NCI-H2081 (cell line): ENCODE measurements at regions not wholly inside any gene's neighbourhood (a gene's known extent, or its start where the extent isn't known, plus 50 kb on each side); places are given as distances from the start of the nearest gene placed in this dataset.
A peak's percentile ranks its signal among the peaks of the same experiment; 100 is the strongest.
"Not testable (repeated sequence)": the region's sequence is repeated elsewhere in the genome, so short reads cannot be mapped to it uniquely, and the experiment has no call there.

Experiments
- DNase-seq, 2 experiments: peaks; one replicate each; lab custom pipeline; 2025; lab: John Stamatoyannopoulos, UW

- no peak for DNase-seq
Measured at GRCh38 chr4:83921124-83921523, 385.2 kb downstream of the GPAT3 start.

- DNase-seq = no peak
Measured at GRCh38 chr4:83920375-83920774, 384.5 kb downstream of the GPAT3 start.

GRCh38 chr4:83917572-83917971 lies 381.7 kb downstream of the GPAT3 start:
- no peak for DNase-seq

- DNase-seq = no peak
Measured at GRCh38 chr4:83910693-83911092, 374.8 kb downstream of the GPAT3 start.

- DNase-seq = no peak
Measured at GRCh38 chr4:83906561-83906960, 370.7 kb downstream of the GPAT3 start.

- DNase-seq = peak; percentile 7 to 26
Measured at GRCh38 chr4:83905952-83906351, 370.0 kb downstream of the GPAT3 start.

GRCh38 chr4:83903740-83904139 lies 367.8 kb downstream of the GPAT3 start:
- DNase-seq = not testable (repeated sequence)

GRCh38 chr4:83894831-83895230 lies 358.9 kb downstream of the GPAT3 start:
- DNase-seq = no peak

GRCh38 chr4:83890816-83891215 lies 354.9 kb downstream of the GPAT3 start:
- no peak for DNase-seq

GRCh38 chr4:83890231-83890630 lies 354.3 kb downstream of the GPAT3 start:
- DNase-seq = no peak

GRCh38 chr4:83889802-83890201 lies 353.9 kb downstream of the GPAT3 start:
- no peak for DNase-seq

- DNase-seq = no peak
Measured at GRCh38 chr4:83885256-83886182, 349.6 kb downstream of the GPAT3 start.

- no peak for DNase-seq
Measured at GRCh38 chr4:83876047-83876446, 340.1 kb downstream of the GPAT3 start.

GRCh38 chr4:83875437-83875836 lies 339.5 kb downstream of the GPAT3 start:
- DNase-seq = no peak

- no peak for DNase-seq
Measured at GRCh38 chr4:83873996-83874395, 338.1 kb downstream of the GPAT3 start.

GRCh38 chr4:83870328-83870950 lies 334.5 kb downstream of the GPAT3 start:
- no peak for DNase-seq

GRCh38 chr4:83866834-83867621 lies 331.1 kb downstream of the GPAT3 start:
- no peak for DNase-seq

GRCh38 chr4:83865417-83866150 lies 329.7 kb downstream of the GPAT3 start:
- no peak for DNase-seq

- DNase-seq = no peak
Measured at GRCh38 chr4:83864097-83864817, 328.3 kb downstream of the GPAT3 start.

GRCh38 chr4:83862471-83862870 lies 326.6 kb downstream of the GPAT3 start:
- DNase-seq = no peak

GRCh38 chr4:83860200-83860599 lies 324.3 kb downstream of the GPAT3 start:
- peak in 1 of 2 experiments; percentile 16 for DNase-seq
